H1 (cell line): ENCODE measurements at regions not wholly inside any gene's neighbourhood (a gene's known extent, or its start where the extent isn't known, plus 50 kb on each side); places are given as distances from the start of the nearest gene placed in this dataset.

Experiments
- CTCF ChIA-PET: fragments of 300-600 bp; sonication (Branson Sonifier 250); formaldehyde crosslinking; loops from one replicate; lab custom pipeline; 2021; ENCODE audit not compliant: partially characterized antibody; lab: Charles Lee
- POLR2A ChIA-PET: fragments of 300-600 bp; sonication (Branson Sonifier 250); formaldehyde crosslinking; loops from one replicate; lab custom pipeline; 2021; ENCODE audit warnings: inconsistent platforms; ENCODE audit not compliant: partially characterized antibody; lab: Charles Lee
- DNase-seq, 2 experiments: peaks; one replicate each; pipeline versions ENCODE4 v3.0.0 to v3.0.0-alpha.2; 2010 to 2022; ENCODE audit warnings: low spot score in 2 of 2, low read depth in 1 of 2, mixed read lengths in 1 of 2
- FAIRE-seq: peaks from 2 replicates; lab custom pipeline; 2011; peaks lifted over from hg19 to GRCh38; lab: Jason Lieb, UNC
- H2AFZ ChIP-seq: 2 replicates; pipeline ENCODE4 v1.8.1; 2012; ENCODE audit warnings: low read length, inconsistent platforms
- H2AK5ac ChIP-seq: 2 replicates; pipeline ENCODE4 v1.6.1; 2013; ENCODE audit warnings: low read depth, low read length
- H2BK120ac ChIP-seq: replicated peaks from 2 replicates; pipeline ENCODE3; 2013; ENCODE audit warnings: low read depth, low read length, inconsistent platforms
- H2BK12ac ChIP-seq: 2 replicates; pipeline ENCODE4 v1.6.1; 2013; ENCODE audit warnings: low read depth, low read length
- H2BK15ac ChIP-seq: 2 replicates; pipeline ENCODE4 v1.6.1; 2013; ENCODE audit warnings: low read length
- H2BK20ac ChIP-seq: 2 replicates; pipeline ENCODE4 v1.6.1; 2013; ENCODE audit warnings: low read length
- H2BK5ac ChIP-seq: 2 replicates; pipeline ENCODE4 v1.6.1; 2013; ENCODE audit warnings: low read depth, low read length
- H3K14ac ChIP-seq: 2 replicates; pipeline ENCODE4 v1.6.1; 2013; ENCODE audit warnings: inconsistent platforms; ENCODE audit not compliant: insufficient read length
- H3K18ac ChIP-seq: 2 replicates; pipeline ENCODE4 v1.6.1; 2013; ENCODE audit warnings: low read length; ENCODE audit errors: extremely low read depth
- H3K23ac ChIP-seq: 2 replicates; pipeline ENCODE4 v1.6.1; 2013; ENCODE audit warnings: inconsistent platforms; ENCODE audit not compliant: insufficient read length
- H3K23me2 ChIP-seq: 2 replicates; pipeline ENCODE4 v1.6.1; 2013; ENCODE audit warnings: low read depth, low read length
- H3K27ac ChIP-seq: 2 replicates; pipeline ENCODE4 v1.6.1; 2011; ENCODE audit warnings: low read depth, low read length, inconsistent platforms
- H3K27me3 ChIP-seq, 4 experiments: replicated peaks in 1 of 4; 1 replicate in 1 of 4; 2 replicates in 3 of 4; pipeline versions ENCODE4 v1.6.1 to v1.8.1; 2011 to 2013; ENCODE audit warnings: low read length in 3 of 4, mild to moderate bottlenecking in 3 of 4, inconsistent platforms in 2 of 4, mixed read lengths in 2 of 4, moderate library complexity in 1 of 4; ENCODE audit not compliant: control insufficient read depth in 3 of 4, insufficient read depth in 3 of 4; ENCODE audit errors: extremely low read depth in 1 of 4
- H3K36me3 ChIP-seq, 4 experiments: 2 replicates each; pipeline versions ENCODE4 v1.6.1 to v1.8.1; 2011 to 2013; ENCODE audit warnings: mild to moderate bottlenecking in 4 of 4, low read length in 3 of 4, moderate library complexity in 2 of 4, control low read depth in 1 of 4, inconsistent platforms in 1 of 4; ENCODE audit not compliant: insufficient read depth in 4 of 4, control insufficient read depth in 2 of 4
- H3K4ac ChIP-seq: replicated peaks from 2 replicates; pipeline ENCODE3; 2013; ENCODE audit warnings: low read length, low read depth, mixed read lengths, inconsistent platforms; ENCODE audit not compliant: insufficient read length
- H3K4me1 ChIP-seq, 4 experiments: replicated peaks in 1 of 4; 1 replicate in 1 of 4; 2 replicates in 3 of 4; pipeline versions ENCODE4 v1.6.1 to v1.8.1; 2011 to 2013; ENCODE audit warnings: low read length in 3 of 4, inconsistent platforms in 2 of 4, mixed read lengths in 1 of 4; ENCODE audit not compliant: insufficient read depth in 4 of 4, control insufficient read depth in 3 of 4
- H3K4me2 ChIP-seq, 2 experiments: 2 replicates each; pipeline versions ENCODE4 v1.6.1 to v1.8.1; 2011 to 2013; ENCODE audit warnings: low read depth in 2 of 2, low read length in 2 of 2, control low read depth in 1 of 2, inconsistent platforms in 1 of 2, mild to moderate bottlenecking in 1 of 2; ENCODE audit not compliant: insufficient read depth in 1 of 2
- H3K4me3 ChIP-seq, 4 experiments: fragments of 200-600, 300-600 bp in 1 of 4; sonication (generic), shearing (Covaris generic), sonication (Bioruptor Twin) in 1 of 4; 2 replicates each; pipeline versions ENCODE4 v1.5.1 to v1.8.1; 2011 to 2016; ENCODE audit warnings: low read length in 4 of 4, low read depth in 3 of 4, control low read depth in 2 of 4, inconsistent platforms in 2 of 4, mild to moderate bottlenecking in 2 of 4, mixed read lengths in 1 of 4, moderate library complexity in 1 of 4; ENCODE audit not compliant: insufficient read depth in 2 of 4; ENCODE audit errors: extremely low read depth in 1 of 4
- H3K56ac ChIP-seq: replicated peaks from 2 replicates; pipeline ENCODE3; 2013; ENCODE audit warnings: low read depth, mild to moderate bottlenecking, mixed read lengths, low read length, inconsistent platforms; ENCODE audit not compliant: insufficient read length
- H3K79me1 ChIP-seq: 2 replicates; pipeline ENCODE4 v1.6.1; 2013; ENCODE audit warnings: low read depth, low read length, control low read depth
- H3K79me2 ChIP-seq, 2 experiments: 2 replicates each; pipeline versions ENCODE4 v1.6.1 to v1.8.1; 2012 to 2013; ENCODE audit warnings: low read length in 2 of 2, mild to moderate bottlenecking in 2 of 2, inconsistent platforms in 1 of 2; ENCODE audit not compliant: insufficient read depth in 2 of 2, control insufficient read depth in 1 of 2
- H3K9ac ChIP-seq, 4 experiments: replicated peaks in 1 of 4; 1 replicate in 1 of 4; 2 replicates in 3 of 4; pipeline versions ENCODE4 v1.6.1 to v1.8.1; 2011 to 2013; ENCODE audit warnings: low read depth in 3 of 4, low read length in 3 of 4, control low read depth in 2 of 4, mild to moderate bottlenecking in 2 of 4, moderate library complexity in 2 of 4, inconsistent platforms in 1 of 4; ENCODE audit errors: extremely low read depth in 1 of 4
- H3K9me3 ChIP-seq, 2 experiments: 2 replicates each; pipeline versions ENCODE4 v1.6.1 to v1.8.1; 2012 to 2013; ENCODE audit warnings: mild to moderate bottlenecking in 2 of 2, moderate library complexity in 2 of 2, control low read depth in 1 of 2, inconsistent platforms in 1 of 2, low read depth in 1 of 2, low read length in 1 of 2, mixed read lengths in 1 of 2; ENCODE audit not compliant: insufficient read depth in 2 of 2
- H4K20me1 ChIP-seq, 2 experiments: replicated peaks in 1 of 2; 2 replicates each; pipeline versions ENCODE3 to v1.8.1; 2011 to 2013; ENCODE audit warnings: inconsistent platforms in 2 of 2, low read length in 2 of 2, mild to moderate bottlenecking in 1 of 2; ENCODE audit not compliant: insufficient read depth in 2 of 2, control insufficient read depth in 1 of 2
- H4K5ac ChIP-seq: 2 replicates; pipeline ENCODE4 v1.6.1; 2013; ENCODE audit warnings: low read length, low read depth, mixed read lengths, inconsistent platforms; ENCODE audit not compliant: insufficient read length
- H4K8ac ChIP-seq: 2 replicates; pipeline ENCODE4 v1.8.0; 2013; ENCODE audit warnings: mild to moderate bottlenecking, moderate library complexity, low read length, inconsistent platforms; ENCODE audit not compliant: insufficient read depth; ENCODE audit errors: extremely low read depth
- H4K91ac ChIP-seq: replicated peaks from 2 replicates; pipeline ENCODE3; 2013; ENCODE audit warnings: low read length, mixed read lengths, inconsistent platforms; ENCODE audit not compliant: insufficient read length
- KDM1A ChIP-seq: fragments of 200-600, 300-600 bp; sonication (generic); IDR thresholded peaks from 2 replicates; pipeline ENCODE4 v1.7.1; 2016; ENCODE audit warnings: mild to moderate bottlenecking, low read length, borderline replicate concordance
- MAFK ChIP-seq: IDR thresholded peaks from 2 replicates; pipeline ENCODE4 v1.6.1; 2012; ENCODE audit warnings: low read depth, mild to moderate bottlenecking, improper control_type of control experiment, low read length
- NRF1 ChIP-seq: IDR thresholded peaks from 2 replicates; pipeline ENCODE4 v1.6.1; 2011; ENCODE audit warnings: mild to moderate bottlenecking, low read depth, low read length, improper control_type of control experiment
- SP4 ChIP-seq: IDR thresholded peaks from 2 replicates; pipeline ENCODE4 v1.6.1; 2012; ENCODE audit warnings: low read length, inconsistent platforms
- WGBS, 2 experiments: shearing (Covaris generic) in 1 of 2; methylation state at CpG; one replicate each; pipeline versions ENCODE4 v1.1.6 to v1.1.7; 2013 to 2015; ENCODE audit warnings: low lambda C conversion rate in 2 of 2, mixed read lengths in 2 of 2, inconsistent platforms in 1 of 2, low coverage in 1 of 2, missing lambda C conversion rate in 1 of 2; ENCODE audit not compliant: insufficient replicate concordance in 2 of 2, insufficient coverage in 1 of 2, insufficient read length in 1 of 2; ENCODE audit errors: extremely low coverage in 1 of 2, missing lambda C conversion rate in 1 of 2; 5-methylcytosine and 5-hydroxymethylcytosine counted together
- TF ChIP-seq, protein P1 (sequence below): IDR thresholded peaks from 2 replicates; pipeline ENCODE4 v1.6.1; 2011; ENCODE audit warnings: low read length, improper control_type of control experiment

DNA sequence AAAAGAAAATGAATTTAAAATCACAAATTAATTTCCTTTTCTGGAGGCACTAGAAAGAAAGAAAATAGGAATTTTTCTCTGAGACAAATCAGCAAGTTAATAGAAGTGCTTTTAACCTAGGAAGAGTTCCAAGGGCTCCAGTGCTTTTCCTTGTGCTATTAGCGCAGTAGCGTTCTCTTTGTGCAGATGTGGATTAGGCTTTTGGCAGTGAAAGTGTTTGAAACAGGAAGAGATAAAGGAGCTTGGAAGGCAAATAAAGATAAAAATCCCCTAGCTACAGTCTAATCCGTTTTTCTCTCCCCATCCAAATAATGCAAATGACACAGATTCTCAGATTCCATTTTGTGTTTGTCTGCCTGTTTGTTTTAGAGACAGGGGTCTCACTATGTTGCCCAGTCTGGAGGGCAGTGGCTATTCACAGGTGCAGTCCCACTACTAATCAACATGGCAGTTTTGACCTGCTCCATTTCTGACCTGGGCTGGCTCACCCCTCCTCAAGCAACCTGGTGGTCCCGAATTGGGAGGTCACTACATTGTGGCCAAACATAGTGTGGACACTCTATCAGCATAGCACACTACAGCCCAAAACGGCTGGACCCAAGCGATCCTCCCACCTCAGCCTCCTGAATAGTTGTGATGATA is 166.1 kb downstream of the PAWR start:
- Histone ChIP-seq H2AK5ac (no peak overlapping the region), H3K14ac (no peak overlapping the region), H3K18ac (no peak overlapping the region), H4K8ac (no peak overlapping the region), H3K56ac (no peak overlapping the region), H3K79me1 (no peaks in the 10 kb centered on the region), H3K27ac (no peak overlapping the region), H2BK12ac (no peak overlapping the region), H2BK120ac (no peak overlapping the region), H2AFZ (no peak overlapping the region), H3K9ac (no peak overlapping the region), H3K36me3 (no peaks in the 10 kb centered on the region), H4K20me1 (no peaks in the 10 kb centered on the region), H3K4ac (no peak overlapping the region), H2BK15ac (no peak overlapping the region), H4K5ac (no peak overlapping the region), H3K27me3 (no peaks in the 10 kb centered on the region), H3K23ac (no peak overlapping the region), H2BK5ac (no peak overlapping the region), H2BK20ac (no peak overlapping the region), H4K91ac (no peak overlapping the region), H3K4me1 (peaks cover 4 to 15% (median 11%) of the 10 kb centered on the region in 4 experiments; a peak in 6 of 7 replicates), H3K79me2 (no peaks in the 10 kb centered on the region), H3K4me3 (no peak overlapping the region), H3K23me2 (no peaks in the 10 kb centered on the region; the same call in 1 of the 2 replicates), H3K4me2 (no peak overlapping the region), H3K9me3 (no peaks in the 10 kb centered on the region)
- FAIRE-seq = no peak
- ChIA-PET CTCF (no interaction called here), POLR2A (no interaction called here)
- DNase-seq = no peak
- TF ChIP-seq MAFK (no peak), SP4 (no peak), NRF1 (no peak), KDM1A (0 out of 2 replicates have a peak, but pooled peaks have one; percentile 42)
- TF ChIP-seq, protein P1, sequence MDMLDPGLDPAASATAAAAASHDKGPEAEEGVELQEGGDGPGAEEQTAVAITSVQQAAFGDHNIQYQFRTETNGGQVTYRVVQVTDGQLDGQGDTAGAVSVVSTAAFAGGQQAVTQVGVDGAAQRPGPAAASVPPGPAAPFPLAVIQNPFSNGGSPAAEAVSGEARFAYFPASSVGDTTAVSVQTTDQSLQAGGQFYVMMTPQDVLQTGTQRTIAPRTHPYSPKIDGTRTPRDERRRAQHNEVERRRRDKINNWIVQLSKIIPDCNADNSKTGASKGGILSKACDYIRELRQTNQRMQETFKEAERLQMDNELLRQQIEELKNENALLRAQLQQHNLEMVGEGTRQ = no peak
- WGBS, 2 experiments = 84% methylated on average over 6 of the region's 6 CpGs; no CpG with 5 or more reads in 1 of the 2 experiments
